ENCODE measurements at regions not wholly inside any gene's neighbourhood (a gene's known extent, or its start where the extent isn't known, plus 50 kb on each side); places are given as distances from the start of the nearest gene placed in this dataset.

DNA sequence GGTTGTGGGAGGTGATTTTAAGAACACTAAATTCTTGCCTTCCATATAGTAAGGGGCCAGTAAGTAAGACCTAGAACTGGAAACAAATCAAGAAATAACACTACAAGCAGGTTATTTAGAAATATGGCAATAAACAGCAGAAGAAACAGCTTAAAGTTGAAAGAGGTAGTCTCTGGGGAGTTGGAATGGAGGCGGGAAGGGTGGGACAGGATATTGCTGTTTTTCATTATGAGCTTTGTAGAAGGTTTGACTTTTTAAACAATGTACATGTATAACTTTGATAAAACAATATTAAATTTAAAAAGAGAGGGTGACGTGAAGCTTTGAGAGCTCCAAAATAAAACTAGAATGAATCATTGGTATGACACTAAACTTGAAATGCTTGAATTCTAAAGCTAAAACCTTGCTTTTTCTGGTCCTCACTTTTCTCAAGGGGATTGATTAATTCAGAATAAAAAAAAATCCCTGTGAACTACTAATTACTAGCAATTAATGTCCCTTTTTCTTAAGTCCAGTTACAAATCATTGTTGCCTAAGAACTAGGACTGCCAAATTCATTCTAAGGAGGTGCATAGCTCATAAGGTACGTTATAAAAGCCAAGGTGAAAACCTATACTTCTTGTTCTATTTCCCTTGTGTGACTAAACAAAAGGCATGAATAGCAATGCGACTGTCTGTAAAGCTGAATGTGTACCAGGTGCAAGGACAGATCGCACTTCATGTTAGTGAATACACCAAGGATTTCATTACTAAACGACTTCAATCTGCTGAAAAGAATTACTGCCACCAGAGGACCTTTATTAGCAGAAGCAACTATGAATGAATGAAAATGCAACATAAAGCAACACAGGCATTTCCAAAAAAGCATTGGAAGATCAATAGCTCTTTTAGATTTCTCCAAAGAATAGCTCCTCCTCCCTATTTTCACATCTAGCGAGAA, 177.5 kb downstream of the RBM43 start:
- no peak for DNase-seq

DNA sequence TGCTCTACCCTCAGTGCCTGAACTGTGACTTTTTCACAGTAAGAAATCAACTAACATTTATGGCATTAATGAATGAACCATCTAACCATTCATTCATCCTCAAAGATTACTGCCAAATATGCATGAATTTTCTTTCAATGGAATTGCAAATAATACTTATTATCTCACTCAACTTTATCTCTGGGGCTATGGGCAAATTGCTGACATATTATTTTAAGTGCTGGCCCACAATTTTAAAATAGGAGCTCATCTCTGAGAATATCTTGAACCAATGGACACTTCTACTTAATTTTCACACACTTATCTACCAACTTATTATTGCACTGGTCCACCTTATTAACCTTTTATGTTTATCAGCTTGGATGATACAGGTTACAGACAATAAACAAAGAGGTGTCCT, 182.8 kb downstream of the RBM43 start:
- DNase-seq, result no peak

DNA sequence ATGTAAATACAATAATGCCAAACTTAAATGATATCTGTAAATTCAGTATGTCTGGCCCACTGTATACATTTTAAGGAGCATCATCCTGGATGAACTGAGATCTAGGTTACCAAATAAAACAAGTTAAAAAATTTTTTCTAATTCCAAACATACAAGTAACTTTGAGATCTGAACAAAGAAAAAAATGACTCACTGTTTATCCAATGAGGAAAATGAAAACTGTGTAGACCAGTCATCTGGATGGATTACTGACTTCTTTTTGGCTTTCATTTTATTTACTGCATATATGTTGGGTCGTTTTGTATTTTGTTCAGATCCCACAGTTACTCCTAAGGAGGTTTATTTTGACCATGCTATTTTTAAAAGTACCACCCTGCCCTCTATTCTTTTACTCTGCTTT, 189.8 kb downstream of the RBM43 start:
- no peak for DNase-seq

DNA sequence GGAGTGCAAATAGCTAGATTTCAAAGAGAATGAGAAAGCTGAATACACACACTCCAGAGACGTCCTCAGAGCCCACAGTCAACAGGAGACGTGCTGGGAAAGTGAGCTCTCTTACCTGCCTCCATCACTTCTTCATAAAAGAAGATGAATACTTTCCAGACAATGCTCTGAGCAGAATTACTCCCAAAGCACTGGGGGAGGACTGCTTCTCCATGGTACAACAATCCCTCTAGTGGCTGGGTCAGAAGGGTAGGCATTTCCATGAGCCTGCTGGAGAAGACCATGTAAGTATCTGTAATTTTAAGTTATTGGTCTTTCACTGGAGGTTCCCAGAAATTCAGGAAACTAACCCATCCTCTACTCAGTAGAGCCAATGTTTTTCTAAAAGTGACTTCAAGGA, 190.3 kb downstream of the RBM43 start:
- peak; percentile 53 for DNase-seq

DNA sequence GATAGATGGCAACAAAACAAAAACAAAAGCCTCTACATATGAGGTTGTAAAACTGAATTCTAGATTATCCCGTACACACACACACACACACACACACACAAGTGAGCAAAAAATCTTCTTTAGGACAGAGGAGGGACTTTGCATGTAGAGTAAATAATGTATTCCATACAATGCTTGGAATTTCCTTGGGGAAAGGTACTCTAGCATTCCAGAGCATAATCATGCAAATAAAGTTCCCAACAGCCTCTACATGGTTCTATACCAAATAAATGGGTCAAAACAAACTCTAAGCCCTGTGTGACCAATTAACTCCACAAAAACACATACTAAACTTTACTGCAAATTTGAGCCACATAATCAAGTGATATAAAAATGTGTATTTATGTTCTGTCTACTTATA, 191.4 kb downstream of the RBM43 start:
- DNase-seq, result no peak

DNA sequence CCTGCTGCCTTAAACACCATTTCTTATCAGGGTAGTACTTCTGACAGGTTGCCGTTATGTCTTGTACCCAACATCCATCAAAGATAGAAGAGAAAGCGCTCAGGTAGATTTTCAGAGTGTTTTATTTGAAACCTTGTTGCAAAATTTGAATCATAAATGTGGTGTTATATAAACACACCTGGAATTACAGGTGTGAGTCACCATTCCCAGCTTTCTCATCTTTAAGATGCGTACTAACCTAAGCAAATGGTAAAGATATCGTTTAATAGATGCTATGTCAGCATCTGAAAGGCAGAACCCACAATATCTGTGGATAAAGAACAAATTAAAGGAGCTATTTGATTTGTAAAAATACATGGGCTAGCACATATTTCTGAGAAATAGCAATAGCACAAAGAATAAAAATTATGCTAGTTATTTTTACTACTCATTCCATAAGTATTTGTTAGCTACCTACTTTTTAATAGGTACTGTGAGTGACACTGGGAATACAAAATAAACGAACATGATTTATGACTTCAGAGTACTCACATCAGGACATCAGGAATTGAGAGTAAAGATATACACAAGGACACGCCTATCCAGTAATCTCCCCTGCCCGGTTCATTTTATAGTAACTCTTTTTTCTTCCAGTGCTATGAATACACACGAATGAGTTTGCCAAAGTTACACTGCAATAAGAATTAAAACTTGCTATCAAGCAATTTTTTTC, 193.8 kb downstream of the RBM43 start:
- no peak for DNase-seq

DNA sequence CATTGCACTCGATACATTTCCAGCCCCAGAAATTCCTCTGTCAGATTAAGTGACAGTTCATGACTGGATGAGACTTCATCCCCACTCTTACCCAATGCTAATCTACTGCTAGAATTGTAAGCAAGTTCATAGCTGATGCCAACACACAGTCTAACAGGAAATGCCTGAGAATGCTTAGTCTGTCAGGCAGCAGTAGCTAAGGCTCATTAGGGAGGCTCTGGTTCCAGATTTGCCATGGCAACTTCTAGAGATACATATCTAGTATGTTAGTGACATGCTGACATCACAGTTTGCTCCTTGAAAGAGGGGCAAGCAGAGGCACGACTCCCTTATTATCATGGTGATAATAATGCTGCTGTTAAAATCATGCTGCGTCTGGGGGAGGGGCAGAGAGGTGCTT, 198.4 kb downstream of the RBM43 start:
- DNase-seq, result peak; percentile 64

DNA sequence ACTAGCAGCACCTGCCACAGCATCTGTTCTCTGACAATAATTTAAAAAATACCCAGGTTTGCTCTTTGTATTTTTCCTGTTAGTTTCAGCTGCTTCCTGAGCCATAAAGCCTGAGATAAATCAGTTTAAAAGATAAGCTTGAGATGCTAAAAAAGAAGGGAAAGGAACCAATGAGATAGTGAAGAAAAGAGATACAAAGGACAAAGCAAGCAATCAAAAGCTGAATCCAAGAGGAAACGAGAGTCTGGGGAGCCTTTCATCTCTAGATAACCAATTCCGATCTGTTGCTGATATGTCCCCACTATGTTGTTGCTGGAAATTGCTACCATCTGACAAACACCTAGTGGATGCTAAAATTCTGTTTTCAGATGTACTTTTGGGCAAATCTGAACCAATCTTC, 201.4 kb downstream of the RBM43 start:
- no peak for DNase-seq

DNA sequence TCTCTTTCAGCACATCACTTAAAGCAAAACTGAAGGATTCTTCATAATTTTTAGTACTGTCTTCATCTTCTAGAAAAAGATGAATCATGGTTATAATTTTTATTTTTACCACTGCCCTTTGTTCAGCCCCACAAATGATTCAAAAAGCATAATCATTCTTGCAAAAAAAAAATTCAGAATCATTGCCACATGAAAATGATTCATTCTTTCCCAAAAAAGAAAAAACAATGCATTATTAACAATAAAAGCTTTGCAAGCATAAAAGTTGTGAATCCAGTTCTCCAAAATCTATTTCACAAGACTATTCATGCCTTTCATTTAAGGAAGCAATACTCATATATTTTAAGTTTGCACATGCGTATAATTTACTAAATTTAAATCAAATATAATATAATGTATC, 204.8 kb downstream of the RBM43 start:
- DNase-seq, result peak; percentile 41

DNA sequence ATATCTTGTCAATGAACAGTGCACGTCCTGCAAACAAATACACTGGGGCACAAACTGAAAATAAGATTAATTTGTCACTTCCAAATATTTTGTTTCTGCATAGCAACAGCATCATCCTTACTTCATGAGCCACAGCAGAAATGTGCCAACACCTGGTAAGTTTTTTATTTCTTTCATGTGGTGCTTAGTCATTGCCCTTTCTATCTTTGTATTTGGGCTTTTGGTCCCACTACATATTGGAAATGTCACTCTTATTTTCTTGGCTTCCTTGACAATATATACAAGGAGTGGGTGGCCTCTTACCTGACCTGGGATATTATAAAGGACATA, 208.0 kb downstream of the RBM43 start:
- DNase-seq, result no peak

DNA sequence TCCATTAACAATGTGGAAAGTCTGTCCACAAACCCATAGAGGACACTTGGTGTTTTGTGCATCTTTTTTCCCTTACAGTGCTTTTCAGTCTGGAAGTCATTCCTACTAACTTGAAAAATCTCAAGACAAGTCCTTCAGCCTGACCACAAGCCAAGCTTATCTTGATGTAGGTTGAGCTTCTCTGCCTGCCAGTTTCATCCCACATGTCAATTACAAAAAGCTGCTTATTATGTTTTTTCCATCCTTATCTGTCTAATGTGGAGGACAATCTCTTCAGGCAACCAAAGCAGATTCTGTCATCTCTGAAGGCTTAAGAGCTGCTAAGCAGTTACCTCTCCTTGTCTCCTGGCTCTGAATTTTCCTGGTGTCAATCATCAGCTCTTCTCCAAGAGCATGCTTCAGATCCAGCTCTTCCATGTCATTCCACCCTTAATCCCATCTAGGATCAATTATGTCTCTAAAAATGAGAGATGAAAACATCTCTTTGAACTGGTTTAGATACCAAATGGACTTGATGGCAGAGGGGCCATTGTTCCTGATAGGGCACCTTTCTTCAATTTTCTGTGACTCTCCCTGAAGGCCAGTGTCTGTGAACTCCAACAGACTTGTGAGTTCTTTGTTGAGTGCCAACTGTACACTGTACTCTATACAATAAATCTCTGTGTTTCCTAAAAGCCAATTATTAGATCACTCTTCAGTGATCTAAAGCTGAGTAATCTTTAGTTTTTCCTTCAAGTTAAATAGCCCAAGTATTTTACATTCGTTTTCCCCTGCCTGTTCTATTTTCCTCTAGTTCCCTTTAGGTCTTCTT, 208.6 kb downstream of the RBM43 start:
- DNase-seq, result no peak

DNA sequence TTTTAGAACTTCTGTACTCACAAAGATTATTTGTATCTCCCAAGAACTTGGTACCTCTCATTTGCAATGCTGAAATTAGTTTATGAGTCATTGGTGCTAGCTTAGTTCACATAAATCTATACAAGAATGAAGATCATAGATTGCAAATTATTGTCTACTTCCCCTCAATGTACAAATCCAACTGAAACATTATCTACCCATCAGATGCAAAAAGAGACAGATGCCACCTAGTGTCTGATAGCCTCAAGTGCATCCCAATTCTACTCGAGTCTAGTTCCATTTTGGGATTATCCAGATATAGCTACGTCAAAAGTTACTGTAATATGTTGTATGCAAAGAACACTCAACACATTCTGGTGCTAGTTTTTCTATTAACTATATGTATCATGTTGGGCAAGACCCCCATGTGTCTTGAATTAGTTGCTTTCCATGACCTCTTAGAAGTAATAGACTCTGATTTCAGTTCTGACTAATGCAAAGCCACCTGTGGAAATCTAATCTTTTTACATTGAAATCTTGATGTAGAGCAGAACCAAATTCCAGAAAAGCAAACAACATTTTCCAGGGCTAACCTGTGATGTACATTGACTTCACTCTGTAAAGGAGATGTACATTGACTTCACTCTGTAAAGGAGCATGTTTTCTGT, 210.0 kb downstream of the RBM43 start:
- DNase-seq, result peak; percentile 59

DNA sequence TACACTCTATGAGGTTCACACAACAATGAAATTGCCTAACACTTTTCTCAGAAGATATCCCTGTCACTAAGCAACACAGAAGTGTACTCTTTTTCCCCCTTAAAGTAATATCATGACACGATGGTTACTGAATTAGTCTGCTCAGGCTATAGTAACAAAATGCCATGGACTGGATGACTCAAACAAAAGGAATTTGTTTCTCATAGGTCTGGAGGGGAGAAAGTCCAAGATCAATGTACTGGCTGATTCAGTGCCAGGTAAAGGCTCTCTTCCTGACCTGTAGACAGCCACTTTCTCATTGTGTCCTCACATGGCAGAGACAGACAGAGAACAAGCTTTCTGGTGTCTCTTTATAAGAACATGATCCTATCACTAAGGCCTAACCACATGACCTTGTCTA, 211.9 kb downstream of the RBM43 start:
- peak; percentile 73 for DNase-seq

DNA sequence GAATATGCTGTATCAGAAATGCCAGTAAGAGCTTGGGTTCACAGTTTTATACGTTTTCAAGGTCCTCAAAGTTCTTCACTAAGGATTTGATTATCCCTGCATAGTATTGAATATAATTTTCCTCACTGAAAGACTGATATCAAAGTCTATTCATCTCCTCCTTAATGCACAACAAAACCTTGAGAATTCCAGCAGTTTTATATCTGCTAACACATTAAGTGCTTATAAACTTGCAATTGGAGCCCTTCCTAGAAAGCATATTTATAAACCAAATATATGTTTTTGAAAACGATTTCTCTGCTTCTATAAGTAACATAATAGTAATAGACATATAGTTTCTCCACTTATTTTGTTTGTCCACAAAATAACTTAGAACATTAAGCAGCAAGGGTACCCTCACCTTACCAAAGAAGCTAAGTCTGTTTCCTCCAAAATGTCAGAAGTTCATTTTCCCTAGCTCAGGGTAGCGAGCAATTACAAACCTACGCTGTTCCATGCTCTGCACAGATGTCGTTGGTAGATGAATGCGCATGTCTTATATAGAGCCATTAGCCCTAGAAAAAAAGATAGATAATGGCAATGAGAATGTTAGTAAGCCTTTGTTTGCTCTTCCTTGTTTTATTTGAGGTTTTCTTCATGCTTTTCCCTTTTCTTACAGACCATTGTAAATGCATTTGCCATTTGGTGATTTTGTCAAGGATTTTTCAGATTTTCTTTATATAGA, 213.2 kb downstream of the RBM43 start:
- DNase-seq, result no peak

DNA sequence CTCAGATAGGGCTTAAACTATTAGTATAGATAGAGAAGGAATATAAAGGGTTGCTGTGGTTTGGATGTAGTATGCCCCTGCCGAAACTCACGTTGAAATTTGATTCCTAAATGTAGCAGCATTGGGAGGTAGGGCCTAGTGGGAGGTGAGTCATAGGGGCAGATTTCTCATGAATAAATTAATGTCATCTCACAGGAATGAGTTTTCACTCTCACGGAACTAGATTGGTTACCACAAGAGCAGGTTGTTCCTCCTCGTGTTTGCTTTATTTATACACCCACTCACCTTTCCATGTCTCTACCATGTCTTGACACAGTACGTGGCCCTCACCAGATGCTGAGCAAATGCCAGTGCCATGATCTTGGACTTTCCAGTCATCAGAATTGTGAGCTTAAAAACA, 218.2 kb downstream of the RBM43 start:
- DNase-seq, result peak; percentile 71

DNA sequence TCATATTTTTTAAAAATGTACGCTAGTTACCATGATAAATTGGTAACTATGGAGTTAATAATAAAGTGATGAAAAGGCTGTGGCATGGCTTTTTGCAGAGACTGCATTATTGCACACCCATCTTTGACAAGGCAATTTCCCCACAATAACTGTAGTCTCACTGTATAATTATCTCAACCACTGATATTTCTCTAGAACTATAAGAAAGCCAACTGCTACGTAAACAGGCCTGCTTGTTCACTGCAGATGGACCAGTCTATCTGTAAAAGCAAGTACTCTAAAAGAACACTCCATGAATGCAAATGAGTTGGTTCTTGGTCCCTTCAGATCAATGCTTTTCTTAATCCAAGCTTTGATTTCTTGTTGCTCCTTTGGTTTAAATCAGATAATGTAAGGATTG, 218.7 kb downstream of the RBM43 start:
- no peak for DNase-seq

DNA sequence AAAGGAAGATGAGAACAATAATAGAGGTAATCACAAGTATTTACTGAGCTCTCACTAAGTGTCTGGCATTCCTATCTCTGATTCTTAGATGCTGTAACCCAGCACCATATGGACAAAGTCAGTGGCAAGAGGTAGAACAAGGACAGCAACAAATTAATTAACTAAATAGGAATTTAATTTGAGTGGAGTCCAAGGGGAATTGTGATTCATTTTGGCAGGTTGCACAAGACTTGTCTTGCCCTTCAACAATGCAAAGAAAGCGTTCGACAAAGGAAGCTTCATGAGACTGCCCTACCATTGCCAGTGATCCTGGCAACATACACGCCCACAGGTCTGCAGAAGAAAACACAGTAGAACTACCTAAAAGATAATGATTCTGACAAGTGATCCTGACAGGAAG, 221.6 kb downstream of the RBM43 start:
- DNase-seq, result peak; percentile 68

DNA sequence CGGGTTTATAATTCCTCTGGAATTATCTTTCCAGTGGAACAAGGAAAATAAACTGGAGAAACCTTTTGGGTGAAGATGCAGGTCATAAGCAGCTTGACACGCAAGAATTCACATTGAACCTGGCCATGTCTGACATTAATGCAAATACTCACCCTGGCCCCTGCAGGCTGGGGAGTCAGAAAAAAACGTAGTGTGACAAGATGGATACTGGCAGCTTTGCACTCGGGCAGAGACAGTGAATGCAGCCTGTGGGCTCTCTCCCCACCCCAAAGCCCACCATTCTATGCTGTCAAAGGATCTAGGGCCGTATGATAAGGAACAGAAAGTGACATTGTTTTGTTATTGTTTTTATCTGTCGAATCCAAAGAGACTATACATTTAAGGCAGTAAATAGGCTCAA, 223.1 kb downstream of the RBM43 start:
- no peak for DNase-seq

DNA sequence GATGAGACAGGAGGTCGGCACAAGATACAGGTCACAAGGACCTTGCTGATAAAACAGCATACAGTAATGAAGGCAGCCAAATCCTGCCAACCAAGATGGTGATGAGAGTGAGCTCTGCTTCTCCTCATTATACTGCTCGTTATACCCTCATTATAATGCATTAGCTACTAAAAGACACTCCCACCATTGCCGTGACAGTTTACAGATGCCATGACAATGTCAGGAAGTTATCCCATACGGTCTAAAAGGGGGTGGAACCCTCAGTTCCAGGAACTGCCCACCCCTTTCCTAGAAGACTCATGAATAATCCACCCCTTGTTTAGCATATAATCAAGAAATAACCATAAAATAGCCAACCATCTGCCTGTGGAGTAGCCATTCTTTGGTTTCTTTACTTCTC, 224.2 kb downstream of the RBM43 start:
- no peak for DNase-seq

DNA sequence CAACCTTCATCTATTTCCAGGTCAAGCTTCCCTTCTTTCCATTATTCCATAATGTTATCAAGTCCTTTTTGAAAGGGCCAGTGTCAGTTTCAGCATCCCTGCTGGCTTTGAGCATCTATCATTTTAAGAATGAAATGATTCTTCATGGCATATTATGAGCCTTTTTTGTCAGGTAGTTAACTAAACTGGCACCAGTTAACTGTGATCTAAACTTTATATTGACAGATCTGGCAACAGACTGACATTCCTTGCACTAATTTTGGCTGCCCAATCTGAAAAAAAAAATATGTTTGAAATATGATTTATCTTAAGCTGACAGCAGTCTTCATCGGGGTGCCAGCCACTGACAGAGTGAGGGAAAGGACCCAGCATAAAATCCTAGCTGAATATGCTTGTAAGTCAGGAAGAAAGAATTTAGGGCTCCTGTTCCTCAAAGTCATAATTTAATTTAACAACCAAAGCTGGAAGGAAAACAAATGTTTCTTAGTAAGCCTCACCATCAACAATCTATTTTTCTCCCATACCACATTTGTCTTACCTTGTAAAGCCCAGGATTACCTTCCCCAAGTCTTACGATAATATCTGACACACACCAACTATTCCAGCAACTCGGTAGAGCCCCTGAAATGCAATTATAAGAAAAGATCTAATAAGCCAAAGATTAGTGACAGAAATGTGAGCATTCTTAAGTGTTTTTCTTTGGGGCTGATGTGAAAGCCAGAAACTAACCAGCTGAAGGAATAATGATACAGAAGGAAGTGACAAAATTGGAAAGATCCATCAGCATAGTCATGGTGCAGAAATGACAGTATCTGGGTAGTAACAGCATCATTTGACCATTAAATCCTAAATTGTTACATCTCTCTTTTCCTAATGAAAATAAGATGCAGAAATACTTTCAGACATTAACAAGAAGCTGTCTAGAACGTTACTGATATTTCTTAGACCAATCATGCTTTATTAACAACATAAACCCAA, 228.1 kb downstream of the RBM43 start:
- no peak for DNase-seq

DNA sequence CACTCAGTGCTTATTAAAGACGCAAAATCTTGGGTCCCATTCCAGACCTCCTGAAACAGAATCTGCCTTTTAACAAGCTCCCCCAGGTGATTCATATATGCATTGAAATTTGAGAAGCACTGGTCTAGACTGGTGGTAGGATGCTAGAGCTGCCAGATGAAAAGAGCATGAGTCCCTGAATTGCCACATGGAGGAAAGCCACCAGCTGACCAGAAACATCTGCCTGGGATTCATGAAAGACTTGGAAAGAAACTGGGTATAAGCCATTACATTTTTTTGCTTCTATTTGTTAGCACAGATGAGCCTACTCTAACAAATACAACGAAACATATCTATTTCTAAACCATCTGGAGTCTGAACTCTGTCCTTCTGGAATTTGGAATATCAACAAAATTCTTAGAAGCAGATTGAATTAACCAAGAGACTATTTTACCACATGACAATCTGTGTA, 228.9 kb downstream of the RBM43 start:
- peak; percentile 97 for DNase-seq
